ENCODE measurements at regions not wholly inside any gene's neighbourhood (a gene's known extent, or its start where the extent isn't known, plus 50 kb on each side); places are given as distances from the start of the nearest gene placed in this dataset.
"Not testable (repeated sequence)": the region's sequence is repeated elsewhere in the genome, so short reads cannot be mapped to it uniquely, and the experiment has no call there.

DNA sequence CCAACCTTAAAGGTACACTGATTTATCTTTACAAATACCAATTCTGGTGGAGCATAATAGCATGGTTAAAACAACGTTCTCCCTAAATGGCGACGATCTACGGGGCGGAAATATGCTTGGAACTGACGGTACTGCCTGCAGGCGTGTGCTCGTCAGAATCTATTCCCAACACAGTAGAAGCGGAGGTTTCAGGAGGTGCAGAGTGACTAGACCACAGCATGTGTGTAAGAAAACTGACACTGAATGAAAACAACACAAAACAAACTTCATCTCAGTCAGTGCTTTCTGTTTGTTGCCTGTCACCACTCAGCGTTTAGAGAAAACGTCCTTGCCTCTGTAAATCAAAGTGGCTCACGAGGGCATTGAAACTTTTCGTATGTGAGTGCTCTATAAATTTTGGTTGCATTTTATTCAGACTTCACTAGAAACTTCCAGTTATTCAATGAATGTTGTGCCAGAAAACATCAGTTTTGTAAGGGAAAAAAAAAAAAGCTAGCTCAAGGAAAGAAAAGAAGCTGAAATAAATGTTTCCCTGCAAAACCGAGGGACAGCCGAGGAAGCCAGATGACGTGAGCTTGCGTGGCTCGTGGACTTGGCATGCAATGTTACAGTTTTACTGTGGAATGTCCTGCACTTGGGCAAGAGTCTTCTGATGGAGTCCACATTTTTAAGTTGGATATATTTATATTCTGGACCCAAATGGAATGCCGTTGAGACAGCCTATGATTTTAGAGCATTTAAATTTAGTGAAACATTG, 210.4 kb downstream of the LAT start:
- TF ChIP-seq, protein P1, sequence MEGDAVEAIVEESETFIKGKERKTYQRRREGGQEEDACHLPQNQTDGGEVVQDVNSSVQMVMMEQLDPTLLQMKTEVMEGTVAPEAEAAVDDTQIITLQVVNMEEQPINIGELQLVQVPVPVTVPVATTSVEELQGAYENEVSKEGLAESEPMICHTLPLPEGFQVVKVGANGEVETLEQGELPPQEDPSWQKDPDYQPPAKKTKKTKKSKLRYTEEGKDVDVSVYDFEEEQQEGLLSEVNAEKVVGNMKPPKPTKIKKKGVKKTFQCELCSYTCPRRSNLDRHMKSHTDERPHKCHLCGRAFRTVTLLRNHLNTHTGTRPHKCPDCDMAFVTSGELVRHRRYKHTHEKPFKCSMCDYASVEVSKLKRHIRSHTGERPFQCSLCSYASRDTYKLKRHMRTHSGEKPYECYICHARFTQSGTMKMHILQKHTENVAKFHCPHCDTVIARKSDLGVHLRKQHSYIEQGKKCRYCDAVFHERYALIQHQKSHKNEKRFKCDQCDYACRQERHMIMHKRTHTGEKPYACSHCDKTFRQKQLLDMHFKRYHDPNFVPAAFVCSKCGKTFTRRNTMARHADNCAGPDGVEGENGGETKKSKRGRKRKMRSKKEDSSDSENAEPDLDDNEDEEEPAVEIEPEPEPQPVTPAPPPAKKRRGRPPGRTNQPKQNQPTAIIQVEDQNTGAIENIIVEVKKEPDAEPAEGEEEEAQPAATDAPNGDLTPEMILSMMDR (IDR thresholded peaks at IDR 0.05 in 2 of 3, conservative IDR thresholded peaks at IDR 0.05 in 1 of 3; ENCODE audit: insufficient read depth in 2 of 3, low read depth in 1 of 3, low read length in 3 of 3): not testable (repeated sequence)
- TF ChIP-seq EZH2 (IDR thresholded peaks at IDR 0.05; ENCODE audit: borderline replicate concordance, low read depth, low read length); RAD21 (CRISPR knock-in tag; conservative IDR thresholded peaks at IDR 0.05 in 1 of 2, IDR thresholded peaks at IDR 0.05 in 1 of 2); RBM14 (IDR thresholded peaks at IDR 0.05; ENCODE audit: borderline replicate concordance, insufficient read depth, low read depth, low read length); ETS1 (conservative IDR thresholded peaks at IDR 0.05; ENCODE audit: control insufficient read depth, low read depth, low read length); ATF4 (CRISPR knock-in tag; IDR thresholded peaks at IDR 0.05): not testable (repeated sequence)
- TF ChIP-seq, protein P2, sequence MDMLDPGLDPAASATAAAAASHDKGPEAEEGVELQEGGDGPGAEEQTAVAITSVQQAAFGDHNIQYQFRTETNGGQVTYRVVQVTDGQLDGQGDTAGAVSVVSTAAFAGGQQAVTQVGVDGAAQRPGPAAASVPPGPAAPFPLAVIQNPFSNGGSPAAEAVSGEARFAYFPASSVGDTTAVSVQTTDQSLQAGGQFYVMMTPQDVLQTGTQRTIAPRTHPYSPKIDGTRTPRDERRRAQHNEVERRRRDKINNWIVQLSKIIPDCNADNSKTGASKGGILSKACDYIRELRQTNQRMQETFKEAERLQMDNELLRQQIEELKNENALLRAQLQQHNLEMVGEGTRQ (CRISPR knock-in tag; IDR thresholded peaks at IDR 0.05): not testable (repeated sequence)

All from K562 (cell line).